Psoas muscle (tissue), 7 donors: ENCODE measurements at regions not wholly inside any gene's neighbourhood (a gene's known extent, or its start where the extent isn't known, plus 50 kb on each side); places are given as distances from the start of the nearest gene placed in this dataset.

ENCODE experiments used
- ATAC-seq, 4 donors: fragments of 200-7000 bp; cut with Tn5 transposase; one replicate each; pipeline ENCODE4 v1.9.1; 2020; ENCODE audit warnings: moderate library complexity in 3 of 4, mild to moderate bottlenecking in 2 of 4
- DNase-seq, 2 donors: peaks; one replicate each; pipeline ENCODE4 v3.0.0-alpha.2; 2020
- H3K27ac ChIP-seq: fragments of 200-600 bp; one replicate; pipeline ENCODE4 v1.8.0; 2022
- H3K27me3 ChIP-seq, 3 donors: fragments of 200-600 bp in 1 of 3; one replicate each; pipeline versions ENCODE4 v1.6.1 to v1.8.0; 2013 to 2022; ENCODE audit warnings: low read length in 2 of 3, mild to moderate bottlenecking in 2 of 3, moderate library complexity in 1 of 3; ENCODE audit not compliant: insufficient read depth in 3 of 3
- H3K36me3 ChIP-seq, 2 donors: fragments of 200-600 bp in 1 of 2; one replicate each; pipeline versions ENCODE4 v1.6.1 to v1.8.0; 2013 to 2022; ENCODE audit warnings: low read depth in 1 of 2, mild to moderate bottlenecking in 1 of 2, moderate library complexity in 1 of 2; ENCODE audit not compliant: insufficient read depth in 1 of 2
- H3K4me1 ChIP-seq: fragments of 200-600 bp; one replicate; pipeline ENCODE4 v1.8.0; 2022
- H3K4me3 ChIP-seq: fragments of 200-600 bp; one replicate; pipeline ENCODE4 v1.8.0; 2022; ENCODE audit warnings: mild to moderate bottlenecking
- H3K9me3 ChIP-seq: fragments of 200-600 bp; one replicate; pipeline ENCODE4 v1.8.0; 2022
- WGBS, 3 donors: extraction: QIAGEN DNeasy Blood & Tissue Kit; methylation state at CpG; one replicate each; pipeline versions ENCODE4 v1.1.6 to v1.1.7; 2013; 5-methylcytosine and 5-hydroxymethylcytosine counted together
- intact Hi-C, 2 donors: fragments of 100-400 bp; cut with DNase I; formaldehyde crosslinking; loops; one replicate each; pipeline versions ENCODE4 v1.11.0 to v1.14.2; 2022
- TF ChIP-seq, protein P1 (sequence below): fragments of 200-600 bp; IDR thresholded peaks from one replicate; pipeline ENCODE4 v1.8.0; 2022; ENCODE audit warnings: antibody characterized with exemption
- donor health status: healthy with polysubstance abuse.
- donor health status: DM: no; HTN: no; CAD: no; lungs with moderate emphysema.
- donor health status: Bipolar disorder and iron deficiency.
- donor health status: healthy.
- donor health status: DM: yes; HTN: yes; CAD: no.
- donor health status: DM: no; HTN: no; CAD: no.
- donor health status: DM: yes; HTN: yes; CAD: no.

DNA sequence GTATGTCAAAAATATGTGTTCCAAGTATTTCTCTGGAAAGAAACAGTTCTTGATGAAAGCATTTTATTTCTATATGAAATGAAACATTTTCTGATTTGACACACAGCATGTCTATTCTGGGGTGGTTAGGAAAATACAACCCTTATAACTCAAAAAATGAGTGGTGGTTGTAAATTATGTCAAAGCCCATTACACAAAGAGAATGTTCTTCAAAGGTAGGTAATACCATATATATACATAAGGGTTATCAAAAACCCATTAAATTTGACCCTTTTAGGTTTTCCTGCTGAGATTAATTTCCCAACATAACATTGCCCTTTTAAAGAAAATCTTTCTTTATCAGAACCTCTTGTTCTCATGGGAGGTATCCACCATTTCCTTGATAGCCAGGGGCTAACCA is 420.5 kb upstream of the TECRL start:
- ATAC-seq (no peak), DNase-seq (no peak)
- Histone ChIP-seq H3K27ac (no peak overlapping the region), H3K36me3 (no peaks in the 10 kb centered on the region), H3K27me3 (no peaks in the 10 kb centered on the region), H3K4me1 (no peaks in the 10 kb centered on the region), H3K9me3 (no peaks in the 10 kb centered on the region), H3K4me3 (no peak overlapping the region)
- TF ChIP-seq, protein P1, sequence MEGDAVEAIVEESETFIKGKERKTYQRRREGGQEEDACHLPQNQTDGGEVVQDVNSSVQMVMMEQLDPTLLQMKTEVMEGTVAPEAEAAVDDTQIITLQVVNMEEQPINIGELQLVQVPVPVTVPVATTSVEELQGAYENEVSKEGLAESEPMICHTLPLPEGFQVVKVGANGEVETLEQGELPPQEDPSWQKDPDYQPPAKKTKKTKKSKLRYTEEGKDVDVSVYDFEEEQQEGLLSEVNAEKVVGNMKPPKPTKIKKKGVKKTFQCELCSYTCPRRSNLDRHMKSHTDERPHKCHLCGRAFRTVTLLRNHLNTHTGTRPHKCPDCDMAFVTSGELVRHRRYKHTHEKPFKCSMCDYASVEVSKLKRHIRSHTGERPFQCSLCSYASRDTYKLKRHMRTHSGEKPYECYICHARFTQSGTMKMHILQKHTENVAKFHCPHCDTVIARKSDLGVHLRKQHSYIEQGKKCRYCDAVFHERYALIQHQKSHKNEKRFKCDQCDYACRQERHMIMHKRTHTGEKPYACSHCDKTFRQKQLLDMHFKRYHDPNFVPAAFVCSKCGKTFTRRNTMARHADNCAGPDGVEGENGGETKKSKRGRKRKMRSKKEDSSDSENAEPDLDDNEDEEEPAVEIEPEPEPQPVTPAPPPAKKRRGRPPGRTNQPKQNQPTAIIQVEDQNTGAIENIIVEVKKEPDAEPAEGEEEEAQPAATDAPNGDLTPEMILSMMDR: no peak
- intact Hi-C loops: no loop called here

DNA sequence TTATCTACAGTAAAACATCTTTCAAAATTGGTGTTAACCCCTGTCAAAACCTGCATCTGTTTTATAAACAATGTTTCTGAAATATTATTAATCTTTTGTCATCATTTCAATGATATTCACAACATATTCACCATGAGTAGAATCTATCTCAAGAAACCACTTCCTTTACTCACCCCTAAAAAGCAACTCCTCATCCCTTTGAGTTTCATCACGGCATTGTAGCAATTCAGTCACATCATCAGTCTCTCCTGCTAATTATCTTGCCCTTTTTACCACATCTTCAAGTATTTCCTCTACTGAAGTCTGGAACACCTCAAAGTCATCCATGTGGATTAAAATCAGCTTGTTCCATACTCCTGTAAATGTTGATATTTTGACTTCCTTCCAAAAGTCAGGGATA is 415.3 kb upstream of the TECRL start:
- Histone ChIP-seq H3K27me3 (no peaks in the 10 kb centered on the region), H3K27ac (no peak overlapping the region), H3K9me3 (no peaks in the 10 kb centered on the region), H3K36me3 (no peaks in the 10 kb centered on the region), H3K4me3 (no peak overlapping the region), H3K4me1 (no peaks in the 10 kb centered on the region)
- intact Hi-C loops: no loop called here
- TF ChIP-seq, protein P1: no peak
- DNase-seq (no peak), ATAC-seq (no peak)
- 71 to 82% (median 75%) methylated on average over 1 of the region's 1 CpG for WGBS, 3 donors

DNA sequence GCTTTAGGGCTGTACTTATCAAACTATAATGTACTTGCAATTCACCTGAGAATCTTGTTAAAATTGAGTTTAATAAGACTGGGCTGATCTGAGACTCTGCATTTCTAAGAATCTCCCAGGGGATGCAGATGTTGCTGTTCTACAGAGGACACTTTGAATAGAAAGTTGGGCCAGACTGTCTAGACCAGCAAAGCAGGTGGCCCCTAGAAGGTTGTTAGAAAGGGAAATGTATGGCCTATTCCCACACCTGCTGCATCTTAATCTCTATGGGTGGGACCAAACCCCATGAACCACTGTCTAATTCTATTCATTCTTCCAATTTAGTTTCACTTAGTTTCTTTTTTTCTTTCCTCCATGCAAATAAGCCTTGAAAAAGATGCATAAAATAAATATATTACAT is 413.2 kb upstream of the TECRL start:
- Histone ChIP-seq H3K27ac (no peak overlapping the region), H3K9me3 (no peaks in the 10 kb centered on the region), H3K36me3 (no peaks in the 10 kb centered on the region), H3K4me3 (no peak overlapping the region), H3K27me3 (no peaks in the 10 kb centered on the region), H3K4me1 (no peaks in the 10 kb centered on the region)
- ATAC-seq (no peak), DNase-seq (no peak)
- intact Hi-C loops: no loop called here
- TF ChIP-seq, protein P1: no peak

DNA sequence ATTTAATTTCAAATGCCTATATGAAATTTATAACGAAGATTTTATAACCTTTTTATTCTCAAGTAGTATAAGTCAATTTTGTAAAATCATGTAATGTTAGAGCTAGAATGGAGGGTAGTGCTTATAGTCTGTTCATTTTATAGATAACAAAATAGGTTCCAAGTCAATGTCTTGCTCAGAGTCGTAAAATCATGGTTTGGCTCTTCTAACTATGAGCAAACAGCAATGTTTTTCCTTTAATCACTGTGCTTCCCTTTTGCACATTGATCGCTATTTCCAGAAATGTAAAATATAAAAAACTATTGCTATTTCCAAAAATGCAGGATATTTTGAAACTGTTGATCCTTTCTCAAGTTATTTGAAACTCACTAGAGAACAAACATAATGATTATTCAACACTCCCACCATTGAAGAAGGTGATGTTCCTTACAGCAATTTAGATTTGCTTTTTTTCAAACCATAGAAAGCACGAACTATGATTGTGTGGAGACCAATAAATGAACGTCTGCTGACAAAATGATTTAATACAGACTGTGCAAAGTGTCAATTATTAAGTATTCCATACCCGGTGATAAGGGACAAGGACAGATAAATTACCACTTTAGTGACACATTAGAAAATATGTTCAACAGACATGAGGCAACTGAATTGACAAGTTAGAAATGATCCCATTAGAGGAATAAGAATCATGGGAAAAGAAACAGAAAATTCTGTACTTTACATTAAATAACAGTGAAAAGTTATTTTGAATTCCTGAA is 412.1 kb upstream of the TECRL start:
- H3K27me3 ChIP-seq: no peaks in the 10 kb centered on the region
- no peaks in the 10 kb centered on the region for H3K36me3 ChIP-seq
- H3K9me3 ChIP-seq: no peaks in the 10 kb centered on the region
- no peak overlapping the region for H3K27ac ChIP-seq
- no peak for ATAC-seq
- H3K4me3 ChIP-seq: no peak overlapping the region
- no peaks in the 10 kb centered on the region for H3K4me1 ChIP-seq
- DNase-seq: no peak
- WGBS, 3 donors: 70 to 75% (median 71%) methylated on average over 6 of the region's 6 CpGs
- intact Hi-C loops: no loop called here
- TF ChIP-seq, protein P1: no peak

DNA sequence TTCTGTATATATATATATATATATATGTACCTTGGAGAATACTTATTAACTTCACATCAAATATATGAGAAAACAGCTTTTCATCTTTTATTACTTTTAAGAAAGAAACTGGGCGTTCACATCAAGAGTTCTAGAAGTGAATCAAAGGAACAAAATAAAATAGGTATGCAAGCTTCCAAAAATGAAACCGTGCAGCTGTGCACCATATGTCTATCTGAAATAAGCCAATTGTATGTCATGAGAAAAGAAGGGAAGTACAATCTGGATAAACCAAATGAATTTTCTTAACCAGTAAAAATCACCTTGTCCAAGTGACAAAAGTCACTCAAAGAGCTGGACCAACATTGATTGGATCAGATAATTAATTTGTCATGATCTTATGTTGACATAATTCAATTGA is 405.4 kb upstream of the TECRL start:
- intact Hi-C loops: no loop called here
- Histone ChIP-seq H3K4me1 (no peaks in the 10 kb centered on the region), H3K27me3 (no peaks in the 10 kb centered on the region), H3K9me3 (no peaks in the 10 kb centered on the region), H3K27ac (no peak overlapping the region), H3K4me3 (no peak overlapping the region), H3K36me3 (no peaks in the 10 kb centered on the region)
- no peak for ATAC-seq
- WGBS, 3 donors: 60 to 63% (median 60%) methylated on average over 2 of the region's 2 CpGs
- TF ChIP-seq, protein P1: no peak
- DNase-seq: no peak
